Activated CD4-positive, alpha-beta memory T cell treated with anti-CD3 and anti-CD28 coated beads for 36 hours (primary cell): ENCODE measurements at regions not wholly inside any gene's neighbourhood (a gene's known extent, or its start where the extent isn't known, plus 50 kb on each side); places are given as distances from the start of the nearest gene placed in this dataset.

ENCODE experiments used
- CTCF ChIA-PET: fragments of 350-600 bp; sonication (Branson Sonifier 250); formaldehyde crosslinking; loops from one replicate; lab custom pipeline; 2021; ENCODE audit warnings: antibody characterized with exemption, inconsistent platforms; lab: Charles Lee
- POLR2A ChIA-PET: fragments of 350-600 bp; sonication (Branson Sonifier 250); formaldehyde crosslinking; loops from one replicate; lab custom pipeline; 2021; ENCODE audit warnings: antibody characterized with exemption; lab: Charles Lee
- DNase-seq: peaks from one replicate; pipeline ENCODE4 v3.0.0-alpha.2; 2020
- H3K27ac Mint-ChIP-seq: one replicate; pipeline ENCODE4 v1.8.0; 2021; ENCODE audit warnings: mixed read lengths
- H3K27me3 Mint-ChIP-seq: one replicate; pipeline ENCODE4 v1.8.0; 2021; ENCODE audit warnings: mixed read lengths
- H3K36me3 Mint-ChIP-seq: one replicate; pipeline ENCODE4 v1.8.0; 2021; ENCODE audit warnings: mixed read lengths
- H3K4me1 Mint-ChIP-seq: one replicate; pipeline ENCODE4 v1.8.0; 2021; ENCODE audit warnings: low read depth, mixed read lengths
- H3K4me3 Mint-ChIP-seq: one replicate; pipeline ENCODE4 v1.8.0; 2021; ENCODE audit warnings: mild to moderate bottlenecking, mixed read lengths
- H3K9me3 Mint-ChIP-seq: one replicate; pipeline ENCODE4 v1.8.0; 2021; ENCODE audit warnings: mixed read lengths
- intact Hi-C: fragments of 100-400 bp; cut with micrococcal nuclease; formaldehyde crosslinking; loops from one replicate; pipeline ENCODE4 v1.15.1; 2023

GRCh38 chr20:23190557-23190956 is 104.4 kb upstream of the CD93 start:
- ChIA-PET CTCF (no interaction called here), POLR2A (no interaction called here)
- Mint-ChIP-seq H3K4me3 (no peak overlapping the region), H3K9me3 (no peaks in the 10 kb centered on the region), H3K36me3 (no peaks in the 10 kb centered on the region), H3K27me3 (peaks cover 6% of the 10 kb centered on the region), H3K4me1 (no peaks in the 10 kb centered on the region), H3K27ac (no peak overlapping the region)
- intact Hi-C loops = no loop called here
- DNase-seq = no peak

- H3K27ac Mint-ChIP-seq = no peak overlapping the region
- ChIA-PET CTCF (no interaction called here), POLR2A (no interaction called here)
- H3K9me3 Mint-ChIP-seq = no peaks in the 10 kb centered on the region
- H3K4me1 Mint-ChIP-seq = no peaks in the 10 kb centered on the region
- no peak overlapping the region for H3K4me3 Mint-ChIP-seq
- no peaks in the 10 kb centered on the region for H3K36me3 Mint-ChIP-seq
- no peak for DNase-seq
- intact Hi-C loops = no loop called here
- H3K27me3 Mint-ChIP-seq = peaks cover 4% of the 10 kb centered on the region
Observed at GRCh38 chr20:23189854-23190253, 103.7 kb upstream of the CD93 start.

GRCh38 chr20:23189341-23189740 is 103.2 kb upstream of the CD93 start:
- intact Hi-C loops = no loop called here
- Mint-ChIP-seq H3K36me3 (no peaks in the 10 kb centered on the region), H3K27me3 (peaks cover 4% of the 10 kb centered on the region), H3K4me3 (no peak overlapping the region), H3K4me1 (no peaks in the 10 kb centered on the region), H3K27ac (no peak overlapping the region), H3K9me3 (no peaks in the 10 kb centered on the region)
- DNase-seq = no peak
- CTCF ChIA-PET = no interaction called here
- POLR2A ChIA-PET = no interaction called here

- H3K36me3 Mint-ChIP-seq = no peaks in the 10 kb centered on the region
- H3K27ac Mint-ChIP-seq = no peak overlapping the region
- no peaks in the 10 kb centered on the region for H3K9me3 Mint-ChIP-seq
- ChIA-PET CTCF (no interaction called here), POLR2A (no interaction called here)
- no peak for DNase-seq
- H3K4me3 Mint-ChIP-seq = no peak overlapping the region
- H3K4me1 Mint-ChIP-seq = no peaks in the 10 kb centered on the region
- intact Hi-C loops = no loop called here
- peaks cover 3% of the 10 kb centered on the region for H3K27me3 Mint-ChIP-seq
Observed at GRCh38 chr20:23188377-23189169, 102.4 kb upstream of the CD93 start.

GRCh38 chr20:23187751-23188150 is 101.6 kb upstream of the CD93 start:
- ChIA-PET CTCF (no interaction called here), POLR2A (no interaction called here)
- Mint-ChIP-seq H3K27ac (no peak overlapping the region), H3K4me1 (no peaks in the 10 kb centered on the region), H3K9me3 (no peaks in the 10 kb centered on the region), H3K4me3 (no peak overlapping the region), H3K27me3 (peaks cover 3% of the 10 kb centered on the region), H3K36me3 (no peaks in the 10 kb centered on the region)
- DNase-seq = no peak
- intact Hi-C loops = no loop called here

- Mint-ChIP-seq H3K4me3 (no peak overlapping the region), H3K4me1 (no peaks in the 10 kb centered on the region), H3K36me3 (no peaks in the 10 kb centered on the region), H3K27ac (no peak overlapping the region), H3K9me3 (peaks cover 1% of the 10 kb centered on the region), H3K27me3 (peaks cover 3% of the 10 kb centered on the region)
- ChIA-PET POLR2A (no interaction called here), CTCF (no interaction called here)
- no peak for DNase-seq
- intact Hi-C loops = no loop called here
Observed at GRCh38 chr20:23186808-23187207, 100.7 kb upstream of the CD93 start.

GRCh38 chr20:23180451-23180921 is 94.4 kb upstream of the CD93 start:
- no peaks in the 10 kb centered on the region for H3K36me3 Mint-ChIP-seq
- H3K9me3 Mint-ChIP-seq = peaks cover 2% of the 10 kb centered on the region
- ChIA-PET CTCF (no interaction called here), POLR2A (no interaction called here)
- DNase-seq = no peak
- intact Hi-C loops = no loop called here
- H3K4me3 Mint-ChIP-seq = no peak overlapping the region
- H3K27ac Mint-ChIP-seq = no peak overlapping the region
- H3K4me1 Mint-ChIP-seq = no peaks in the 10 kb centered on the region
- H3K27me3 Mint-ChIP-seq = peaks cover 4% of the 10 kb centered on the region

GRCh38 chr20:23179766-23180403 is 93.8 kb upstream of the CD93 start:
- Mint-ChIP-seq H3K27me3 (peaks cover 8% of the 10 kb centered on the region), H3K9me3 (peaks cover 2% of the 10 kb centered on the region), H3K4me3 (no peak overlapping the region), H3K36me3 (no peaks in the 10 kb centered on the region), H3K4me1 (no peaks in the 10 kb centered on the region), H3K27ac (no peak overlapping the region)
- no peak for DNase-seq
- CTCF ChIA-PET = no interaction called here
- POLR2A ChIA-PET = no interaction called here
- intact Hi-C loops = no loop called here

GRCh38 chr20:23178806-23179205 is 92.7 kb upstream of the CD93 start:
- intact Hi-C loops = no loop called here
- Mint-ChIP-seq H3K36me3 (no peaks in the 10 kb centered on the region), H3K4me1 (no peaks in the 10 kb centered on the region), H3K9me3 (peaks cover 2% of the 10 kb centered on the region), H3K27ac (no peak overlapping the region), H3K27me3 (peaks cover 10% of the 10 kb centered on the region), H3K4me3 (no peak overlapping the region)
- DNase-seq = no peak
- CTCF ChIA-PET = no interaction called here
- POLR2A ChIA-PET = no interaction called here

GRCh38 chr20:23174821-23175220 is 88.7 kb upstream of the CD93 start:
- intact Hi-C loops = no loop called here
- CTCF ChIA-PET = no interaction called here
- no peaks in the 10 kb centered on the region for H3K36me3 Mint-ChIP-seq
- H3K4me3 Mint-ChIP-seq = no peak overlapping the region
- H3K4me1 Mint-ChIP-seq = no peaks in the 10 kb centered on the region
- POLR2A ChIA-PET = no interaction called here
- no peaks in the 10 kb centered on the region for H3K9me3 Mint-ChIP-seq
- no peak overlapping the region for H3K27ac Mint-ChIP-seq
- no peak for DNase-seq
- H3K27me3 Mint-ChIP-seq = peaks cover 10% of the 10 kb centered on the region

GRCh38 chr20:23167431-23167830 is 81.3 kb upstream of the CD93 start:
- Mint-ChIP-seq H3K4me3 (no peak overlapping the region), H3K36me3 (no peaks in the 10 kb centered on the region), H3K4me1 (no peaks in the 10 kb centered on the region), H3K27me3 (no peaks in the 10 kb centered on the region), H3K27ac (no peak overlapping the region), H3K9me3 (no peaks in the 10 kb centered on the region)
- no peak for DNase-seq
- POLR2A ChIA-PET = no interaction called here
- intact Hi-C loops = no loop called here
- CTCF ChIA-PET = no interaction called here

GRCh38 chr20:23166563-23166962 is 80.4 kb upstream of the CD93 start:
- Mint-ChIP-seq H3K27me3 (no peaks in the 10 kb centered on the region), H3K27ac (no peak overlapping the region), H3K4me1 (no peaks in the 10 kb centered on the region), H3K36me3 (no peaks in the 10 kb centered on the region), H3K9me3 (no peaks in the 10 kb centered on the region), H3K4me3 (no peak overlapping the region)
- DNase-seq = no peak
- POLR2A ChIA-PET = no interaction called here
- intact Hi-C loops = no loop called here
- CTCF ChIA-PET = no interaction called here

- Mint-ChIP-seq H3K36me3 (no peaks in the 10 kb centered on the region), H3K4me3 (no peak overlapping the region), H3K27ac (no peak overlapping the region), H3K27me3 (no peaks in the 10 kb centered on the region), H3K4me1 (no peaks in the 10 kb centered on the region), H3K9me3 (no peaks in the 10 kb centered on the region)
- POLR2A ChIA-PET = no interaction called here
- intact Hi-C loops = no loop called here
- no peak for DNase-seq
- CTCF ChIA-PET = no interaction called here
Observed at GRCh38 chr20:23165964-23166363, 79.8 kb upstream of the CD93 start.
